ENCODE measurements at regions not wholly inside any gene's neighbourhood (a gene's known extent, or its start where the extent isn't known, plus 50 kb on each side); places are given as distances from the start of the nearest gene placed in this dataset.

DNA sequence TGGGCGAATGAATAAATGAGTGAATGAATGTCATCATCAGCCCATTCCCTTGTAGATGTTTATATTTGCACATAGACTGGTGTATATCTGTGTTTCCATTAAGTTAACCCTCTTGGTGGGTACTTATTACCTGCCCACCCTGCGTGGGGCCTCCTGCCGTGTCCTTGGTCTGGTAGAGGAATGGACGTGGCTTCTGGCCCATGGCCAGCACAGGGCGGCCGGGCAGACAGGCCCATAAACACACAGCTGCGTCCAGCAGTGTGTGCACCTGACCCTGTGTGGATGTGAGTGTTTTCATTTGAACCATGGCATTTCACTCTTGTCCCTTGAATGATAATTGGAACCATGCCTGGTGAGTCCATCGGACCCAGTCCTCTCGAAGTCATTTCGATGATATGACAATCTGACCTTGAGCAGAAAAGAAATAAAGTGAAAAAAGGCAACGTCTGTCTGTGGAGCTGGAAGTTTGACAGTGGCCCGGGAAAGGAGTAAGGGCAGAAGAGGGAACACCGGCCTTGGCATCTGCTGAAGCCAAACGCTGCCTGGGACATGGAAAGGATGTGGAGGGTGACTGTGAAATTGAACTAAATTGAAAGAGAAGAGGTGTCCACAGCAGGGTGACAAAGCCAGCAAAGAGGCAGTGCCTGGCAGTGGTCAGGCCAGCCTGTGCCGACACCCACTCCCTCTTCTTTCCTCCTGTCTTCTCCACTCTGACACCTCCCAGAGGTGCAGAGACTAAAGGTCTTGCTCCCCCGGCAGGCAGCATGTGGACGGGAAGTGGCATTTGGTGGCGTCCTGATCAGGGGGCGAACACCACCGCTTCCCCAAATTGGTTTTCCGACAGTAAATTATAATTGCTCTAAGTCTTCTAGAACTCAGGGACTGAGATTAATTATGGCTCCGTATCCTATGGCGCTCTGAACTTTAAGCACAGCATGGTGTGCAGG, 199.0 kb upstream of the ZMIZ1 start:
- no peak for DNase-seq (ENCODE audit: low read depth)

DNA sequence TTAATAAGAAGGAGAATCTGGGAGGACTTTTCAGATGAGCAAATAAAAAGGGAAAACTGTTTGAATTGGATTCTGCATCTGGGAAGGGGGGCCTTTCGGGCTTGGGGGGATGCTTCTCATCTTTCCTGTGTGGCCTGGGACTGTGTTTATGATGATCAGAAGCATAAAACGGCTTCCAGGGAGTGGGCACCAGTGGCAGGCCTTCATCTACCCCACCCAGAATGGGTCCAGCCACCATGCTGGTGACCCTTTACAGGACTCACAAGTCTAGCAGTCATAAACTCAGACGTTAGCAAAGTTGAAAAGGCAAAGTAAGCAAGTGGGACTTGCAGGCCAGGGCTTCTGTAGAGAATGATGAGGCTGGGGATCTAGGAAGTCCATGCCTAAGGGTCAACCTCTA, 198.3 kb upstream of the ZMIZ1 start:
- DNase-seq (ENCODE audit: low read depth) = no peak

DNA sequence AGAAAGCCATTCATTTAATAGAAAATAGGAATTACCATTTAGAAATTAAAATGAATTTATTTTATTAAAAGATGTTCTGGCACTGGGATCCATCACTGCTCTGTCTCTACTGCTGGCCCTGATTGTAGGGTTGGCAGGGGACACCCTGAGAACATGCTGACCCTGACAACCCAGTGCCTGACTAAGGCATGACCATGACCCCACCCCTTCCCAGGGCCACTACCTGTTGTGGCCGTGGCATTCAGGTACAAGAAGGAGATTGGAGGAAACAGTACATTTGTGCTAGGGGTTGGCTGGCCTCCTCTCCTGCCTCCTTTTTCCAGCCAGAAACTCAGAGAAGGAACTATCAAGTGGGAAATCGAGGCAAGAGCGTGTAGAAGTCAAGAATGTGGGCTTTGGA, 197.0 kb upstream of the ZMIZ1 start:
- no peak for DNase-seq (ENCODE audit: low read depth)

DNA sequence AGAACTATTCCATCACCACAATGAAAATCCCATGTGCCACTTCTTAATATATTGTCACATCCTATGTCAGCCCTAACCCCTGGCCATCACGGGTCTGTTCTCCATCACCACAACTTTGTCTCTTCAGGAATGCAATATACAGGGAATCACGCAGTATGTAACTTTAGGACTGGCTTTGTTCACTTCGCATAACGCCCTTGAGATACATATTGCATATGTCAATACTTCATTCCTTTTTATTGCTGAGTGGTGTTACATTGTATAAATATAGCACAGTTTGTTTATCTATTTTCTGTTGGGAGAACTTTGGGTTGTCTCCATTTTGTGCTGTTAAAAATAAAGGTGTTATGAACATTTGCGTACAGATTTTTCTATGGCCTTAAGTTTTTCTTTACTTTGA, 195.4 kb upstream of the ZMIZ1 start:
- DNase-seq (ENCODE audit: low read depth) = no peak

DNA sequence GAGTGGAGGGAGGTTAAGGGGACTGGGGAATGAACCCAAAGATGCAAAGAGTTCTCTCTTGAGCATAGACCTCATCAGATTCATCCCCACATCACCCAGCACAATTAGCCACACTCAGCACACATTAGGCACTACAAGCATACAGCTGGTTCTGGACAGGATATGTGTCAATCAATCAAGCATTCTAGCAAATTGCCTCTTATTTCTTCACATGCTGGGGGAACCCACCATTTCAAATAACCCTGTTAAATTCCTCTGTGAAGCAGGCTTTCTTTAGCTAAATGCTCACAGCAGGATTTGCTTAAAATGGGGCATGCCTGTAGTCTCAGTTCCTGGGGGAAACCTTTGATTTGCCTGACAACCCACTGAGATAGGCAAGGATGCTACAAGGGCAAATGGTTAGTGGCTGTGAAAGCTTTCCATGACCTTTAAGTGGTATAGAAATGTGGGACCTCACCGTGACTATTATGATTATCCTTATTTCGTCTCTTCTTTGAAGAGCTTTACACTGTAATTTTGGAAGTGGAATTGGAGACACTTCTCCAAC, 193.4 kb upstream of the ZMIZ1 start:
- DNase-seq (ENCODE audit: low read depth) = no peak

DNA sequence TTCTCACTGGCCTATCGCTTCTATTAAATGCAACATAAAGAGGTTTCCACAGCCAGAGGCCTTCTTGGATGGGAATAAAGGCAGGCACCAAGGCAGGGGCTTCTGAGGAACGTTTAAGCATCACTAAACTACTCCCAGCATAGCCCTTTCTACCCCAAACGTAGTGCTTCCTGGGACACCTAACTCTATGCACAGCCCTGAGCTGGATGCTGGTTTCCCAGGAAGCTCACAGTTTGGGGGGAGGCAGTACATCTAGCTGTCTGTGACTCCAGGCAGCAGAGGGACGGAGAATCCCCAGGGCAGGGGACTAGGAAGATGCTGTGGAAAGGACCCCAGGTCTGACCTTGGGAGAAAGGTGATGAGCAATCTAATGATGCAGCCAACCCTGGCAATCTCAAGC, 192.8 kb upstream of the ZMIZ1 start:
- DNase-seq (ENCODE audit: low read depth) = no peak

DNA sequence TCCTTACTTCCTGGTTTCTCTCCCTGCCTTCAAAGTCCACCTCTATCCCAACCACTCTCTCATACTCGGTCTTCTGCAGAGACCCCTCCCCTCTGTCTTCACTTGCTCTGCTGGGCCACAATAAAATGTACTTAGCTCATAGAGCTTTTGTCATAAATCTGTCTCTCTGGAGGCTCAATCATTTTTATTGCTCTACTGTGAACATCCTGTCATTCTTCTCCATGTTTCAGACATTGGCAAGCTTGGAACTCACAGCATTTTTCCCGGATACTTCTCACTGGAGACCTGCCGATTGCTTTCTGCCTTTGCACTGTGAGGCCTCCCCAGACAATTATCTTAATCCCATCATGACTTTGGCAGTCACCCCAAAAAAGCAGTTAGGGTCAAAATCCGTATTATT, 192.3 kb upstream of the ZMIZ1 start:
- no peak for DNase-seq (ENCODE audit: low read depth)

DNA sequence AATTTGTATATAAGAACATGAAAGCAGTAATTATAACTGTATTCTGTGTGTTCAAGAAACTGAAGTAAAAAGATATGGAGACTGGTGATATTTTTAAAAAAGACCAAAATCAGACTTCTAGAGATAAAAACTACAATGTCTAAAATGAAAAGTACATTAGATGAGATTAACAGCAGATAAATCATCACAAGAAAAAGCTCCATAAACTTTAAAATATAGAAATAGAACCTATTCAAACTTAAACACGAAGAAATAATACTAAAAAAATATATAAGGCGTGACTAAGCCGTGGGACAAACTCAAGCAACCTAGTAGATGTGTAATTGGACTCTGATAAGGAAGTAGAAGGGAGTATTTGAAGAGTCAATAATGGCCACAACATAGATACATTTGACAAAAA, 189.1 kb upstream of the ZMIZ1 start:
- DNase-seq (ENCODE audit: low read depth) = no peak

DNA sequence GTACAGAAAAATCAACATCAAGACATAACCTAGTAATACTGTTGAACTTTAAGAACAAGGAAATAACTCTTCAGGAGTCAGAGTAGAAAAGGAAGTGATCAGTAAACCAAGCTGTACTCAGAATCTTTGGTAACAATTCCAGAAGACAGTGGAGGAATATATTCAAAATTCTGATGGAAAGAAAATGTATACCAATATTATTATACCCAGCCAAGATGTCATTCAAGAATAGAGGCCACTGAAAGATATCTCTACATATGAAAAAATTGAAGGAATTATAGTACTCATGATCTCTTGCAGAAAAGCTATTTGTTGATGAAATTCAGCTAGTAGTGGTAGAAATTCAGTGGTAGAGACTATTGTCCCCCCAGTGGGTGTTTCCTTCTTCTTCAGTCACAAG, 182.6 kb upstream of the ZMIZ1 start:
- DNase-seq (ENCODE audit: low read depth) = no peak

DNA sequence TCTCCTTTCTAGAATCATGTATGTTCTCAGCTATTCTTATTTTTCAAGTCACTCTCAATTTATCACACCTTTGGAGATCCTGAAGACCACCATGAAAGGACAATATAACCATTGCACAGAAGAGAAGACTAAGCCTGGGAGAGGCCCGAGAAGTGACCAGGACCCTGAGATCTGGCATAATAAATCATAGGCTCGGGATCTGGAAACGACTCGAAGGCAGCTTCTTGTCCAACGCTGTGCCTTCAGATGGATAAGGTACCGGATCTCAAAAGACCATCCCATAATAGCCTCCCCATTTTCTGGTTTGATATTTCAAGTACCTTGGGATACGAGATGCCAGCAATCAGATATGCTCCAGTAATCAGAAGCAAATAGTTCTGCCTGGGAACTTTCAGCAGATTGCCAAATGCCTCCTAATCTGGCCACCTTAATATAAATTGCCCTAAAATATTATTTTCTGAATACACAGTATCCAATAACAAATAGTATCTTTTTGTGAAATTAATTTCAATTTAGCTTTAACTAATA, 179.2 kb upstream of the ZMIZ1 start:
- no peak for DNase-seq (ENCODE audit: low read depth)

DNA sequence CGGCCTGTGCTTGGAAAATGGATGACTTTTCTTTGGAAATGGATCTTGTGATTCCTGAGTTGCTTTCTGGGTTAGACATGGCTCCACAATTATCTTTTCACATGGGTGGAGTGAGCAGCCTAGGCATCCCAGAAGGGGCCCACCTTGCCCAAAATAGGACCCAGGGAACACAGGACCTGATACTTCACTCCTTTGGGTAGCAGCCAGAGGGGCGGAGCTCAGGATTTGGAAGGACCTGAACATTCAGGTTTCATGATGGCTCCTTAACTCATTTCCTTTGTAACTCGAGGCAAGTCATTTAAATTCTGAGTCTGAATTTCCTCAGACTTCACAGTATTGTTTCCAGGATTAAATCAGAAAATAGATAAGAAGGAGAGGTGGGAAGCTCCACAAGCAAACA, 178.3 kb upstream of the ZMIZ1 start:
- no peak for DNase-seq (ENCODE audit: low read depth)

DNA sequence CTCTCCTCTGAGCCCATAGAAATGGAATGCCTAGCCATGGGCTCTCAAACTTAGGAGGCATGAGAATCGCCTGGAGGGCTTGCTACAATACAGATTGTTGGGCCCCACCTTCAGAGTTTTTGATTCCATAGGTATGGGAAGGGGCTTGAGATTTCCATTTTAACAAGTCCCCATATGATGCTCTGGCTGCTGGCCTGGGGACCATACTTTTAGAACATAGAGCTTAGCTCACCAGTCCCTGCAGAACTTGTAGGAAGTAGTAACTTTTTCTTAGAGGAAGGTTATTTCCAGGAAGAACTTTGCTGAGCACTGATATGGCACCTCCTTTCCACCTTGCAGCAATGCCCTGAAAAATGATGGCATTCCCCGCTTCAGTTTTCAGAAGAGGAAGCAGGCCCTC, 177.0 kb upstream of the ZMIZ1 start:
- no peak for DNase-seq (ENCODE audit: low read depth)

DNA sequence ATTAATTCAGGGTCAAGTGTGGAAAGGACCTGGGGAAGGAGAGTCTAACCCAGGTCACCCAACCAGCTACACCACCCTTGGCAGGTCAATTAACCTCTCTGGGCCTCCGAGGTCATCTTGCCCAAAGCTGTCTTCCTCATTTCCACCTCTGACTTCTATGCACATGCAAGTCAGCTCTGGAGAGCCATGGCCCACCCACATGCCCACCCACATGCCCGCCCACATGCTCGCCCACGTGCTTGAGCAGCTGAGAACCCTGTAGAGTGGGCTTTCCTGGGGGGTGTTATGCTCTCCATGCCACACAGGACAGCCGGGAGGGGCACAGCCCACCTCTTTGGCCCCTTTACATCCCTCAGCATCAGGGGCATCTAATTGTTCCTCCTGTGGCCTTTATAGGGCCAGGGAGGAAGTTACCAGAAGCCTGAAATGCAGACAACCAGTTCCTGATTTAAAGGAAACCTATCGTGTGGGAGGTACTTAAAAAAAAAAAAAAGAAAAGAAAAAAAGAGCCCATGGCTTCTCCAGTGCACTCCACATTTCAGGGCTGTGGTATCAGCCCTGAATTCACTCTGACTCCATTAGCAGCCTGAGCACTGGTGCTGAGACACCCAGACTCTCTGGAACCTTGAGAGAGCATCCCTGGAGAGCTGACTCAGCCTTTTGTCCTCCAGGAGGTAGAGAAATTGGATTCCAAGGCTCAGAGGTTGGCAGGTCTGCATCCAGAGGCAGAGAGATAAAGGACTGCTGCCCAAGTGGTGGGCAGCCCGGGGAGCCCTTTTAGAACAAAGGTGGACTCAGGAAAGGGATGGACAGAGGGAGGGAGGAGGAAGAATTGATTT, 176.2 kb upstream of the ZMIZ1 start:
- no peak for DNase-seq (ENCODE audit: low read depth)

DNA sequence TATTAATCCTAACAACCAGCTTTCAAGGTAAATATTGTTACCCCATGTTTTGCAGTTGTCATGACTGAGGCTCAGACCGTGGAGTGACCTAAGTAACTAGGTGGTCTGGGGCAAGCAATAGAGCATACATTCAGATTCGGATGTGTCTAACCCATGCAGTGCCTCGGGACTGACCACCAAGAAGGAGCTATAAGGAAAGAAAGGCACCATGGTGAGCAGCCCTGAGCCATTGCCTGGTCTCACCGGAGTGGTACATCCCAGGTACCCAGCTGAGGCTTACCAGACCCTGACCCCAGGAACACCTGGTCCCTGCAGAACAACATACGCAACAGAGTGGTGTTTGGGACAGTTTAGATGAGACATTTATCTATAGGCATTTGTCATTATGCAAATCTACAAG, 175.5 kb upstream of the ZMIZ1 start:
- no peak for DNase-seq (ENCODE audit: low read depth)

DNA sequence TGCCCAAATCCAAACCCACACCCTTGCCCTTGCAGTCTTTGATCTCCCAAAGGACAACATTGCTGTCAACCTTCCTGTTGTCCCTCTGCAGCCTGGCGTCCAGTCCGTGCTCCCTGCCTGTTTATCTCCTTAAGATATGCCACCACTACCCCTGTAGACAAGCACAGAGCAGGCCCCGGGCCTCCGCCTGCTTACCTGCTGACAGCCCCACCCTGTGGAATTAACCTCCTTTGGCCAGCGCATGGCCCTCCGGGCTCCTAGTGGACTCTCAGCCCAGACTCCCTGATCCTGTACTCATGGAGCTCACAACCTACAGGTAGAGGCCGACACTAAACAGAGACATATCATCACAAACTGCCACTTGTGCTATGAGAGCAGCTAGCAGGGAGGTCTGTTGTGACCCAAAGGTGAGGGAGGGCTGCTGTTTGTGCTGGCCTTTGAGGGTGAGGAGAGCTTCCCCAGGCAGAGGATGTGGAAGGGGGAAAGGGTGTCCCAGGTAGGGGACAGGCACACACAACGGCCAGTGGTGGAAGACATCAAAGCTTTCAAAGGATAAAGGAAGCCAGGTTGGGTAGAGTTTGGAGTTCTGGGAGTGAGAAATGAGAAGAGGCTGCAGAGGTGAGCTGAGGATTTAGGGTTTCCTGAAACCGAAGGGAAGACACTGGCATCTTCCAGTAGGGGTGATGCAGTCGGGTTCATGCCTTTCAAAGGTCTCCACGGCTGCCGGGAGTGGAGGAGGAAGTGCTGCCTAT, 174.5 kb upstream of the ZMIZ1 start:
- DNase-seq (ENCODE audit: low read depth) = no peak

DNA sequence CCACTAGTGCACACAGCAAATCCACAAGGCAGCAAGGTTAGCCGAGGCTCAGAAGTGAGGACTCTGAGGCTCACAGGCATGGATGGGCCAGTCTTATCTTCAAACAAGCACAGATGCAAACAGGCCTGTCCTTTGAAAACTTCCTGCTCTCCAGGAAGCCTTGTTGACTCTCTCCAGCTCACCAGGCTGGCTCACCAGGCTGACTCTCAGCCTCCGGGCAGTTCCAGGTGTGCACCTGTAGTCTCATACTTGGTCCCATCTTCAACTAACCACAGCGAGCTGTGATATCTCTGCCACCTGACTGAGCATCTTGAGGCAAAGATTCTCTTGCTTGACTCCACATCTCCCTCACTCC, 173.9 kb upstream of the ZMIZ1 start:
- DNase-seq (ENCODE audit: low read depth) = no peak

DNA sequence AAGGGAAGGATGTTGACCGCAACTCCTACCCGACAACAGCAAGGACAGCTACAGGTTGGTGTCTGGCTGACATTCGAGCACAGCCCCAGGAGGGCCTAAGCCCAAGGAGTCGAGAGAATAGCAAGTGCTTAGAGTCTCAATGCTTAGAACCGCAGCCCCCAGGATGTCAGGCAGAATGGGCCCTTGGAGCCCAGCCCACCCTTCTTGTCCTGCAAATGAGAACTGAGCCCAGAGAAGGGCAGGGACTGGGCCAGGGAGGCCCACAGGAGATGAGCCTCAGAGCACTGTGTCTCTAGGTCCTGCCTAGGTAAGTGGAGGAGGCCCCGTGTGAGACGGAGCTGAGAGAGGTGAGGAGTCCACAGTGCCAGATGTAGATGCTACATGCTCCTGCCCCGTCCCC, 173.3 kb upstream of the ZMIZ1 start:
- no peak for DNase-seq (ENCODE audit: low read depth)

DNA sequence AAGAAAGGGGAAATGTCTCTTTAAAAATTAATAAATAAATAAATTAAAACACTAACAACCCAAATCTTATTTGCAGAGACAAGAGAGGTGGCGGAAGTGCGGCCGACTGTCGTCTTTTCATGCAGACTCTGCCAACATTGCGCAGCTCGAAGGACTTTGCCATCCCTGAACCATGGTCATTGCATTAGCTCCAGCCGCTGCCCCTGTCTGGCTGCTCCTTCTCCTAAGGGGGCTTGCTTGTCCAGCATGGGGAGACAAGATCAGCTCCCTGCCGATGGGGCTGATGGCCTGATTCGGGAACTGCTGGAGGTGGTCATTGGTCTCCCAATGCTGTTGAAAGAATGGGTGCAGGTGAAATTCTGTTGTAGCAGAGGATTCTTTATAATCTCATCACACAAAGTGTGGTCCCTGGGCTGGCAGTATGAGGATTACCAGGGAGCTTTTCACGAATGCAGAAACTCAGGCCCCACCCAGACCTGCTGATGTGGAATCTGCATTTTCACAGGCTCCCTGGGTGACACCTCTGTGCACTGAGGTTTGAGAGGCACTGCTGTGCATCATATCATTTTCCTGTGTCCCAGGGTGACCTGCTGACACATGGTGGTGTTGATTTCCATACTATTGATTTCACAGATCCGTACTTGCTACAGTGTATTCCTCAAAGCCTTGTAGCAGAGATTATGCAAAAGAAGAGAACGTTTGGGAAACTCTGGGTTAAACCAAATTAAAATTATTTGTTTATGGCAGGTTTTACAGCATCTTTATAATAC, 172.4 kb upstream of the ZMIZ1 start:
- DNase-seq (ENCODE audit: low read depth) = no peak

DNA sequence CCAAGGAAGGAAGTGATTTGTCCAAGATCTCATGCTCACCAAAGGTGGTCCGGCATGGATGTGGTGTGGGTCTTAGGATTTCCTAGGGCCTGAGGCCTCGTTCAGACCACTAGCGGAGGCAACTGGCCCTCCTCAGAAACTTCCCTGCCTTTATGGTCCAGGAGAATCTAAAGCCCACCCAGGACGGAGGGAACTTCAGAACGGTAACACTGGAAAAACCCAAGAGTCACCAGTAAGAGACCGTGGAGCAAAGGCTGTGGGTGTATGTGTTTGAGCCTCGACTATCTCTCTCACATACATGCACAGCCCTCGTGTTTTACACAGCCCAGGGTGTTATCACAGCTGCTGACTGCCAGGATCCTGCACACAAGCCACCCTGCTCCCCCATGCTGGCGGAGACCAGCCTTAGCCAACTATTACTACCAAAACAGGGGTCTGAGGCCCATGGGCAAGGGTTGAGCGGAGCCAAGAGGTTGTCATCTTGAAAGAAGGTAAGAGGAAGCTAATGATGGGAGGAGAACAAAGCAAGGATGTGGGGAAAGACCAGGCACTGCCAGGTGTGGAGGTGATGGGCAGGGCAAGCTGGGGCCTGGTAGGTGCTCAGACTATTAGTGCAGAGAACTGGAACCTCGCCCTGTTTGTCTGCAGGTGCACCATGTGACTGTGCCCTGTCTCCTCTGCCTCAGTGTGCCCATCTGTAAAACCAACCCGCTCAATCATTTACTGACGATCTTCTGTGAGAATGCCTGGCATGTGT, 170.2 kb upstream of the ZMIZ1 start:
- no peak for DNase-seq (ENCODE audit: low read depth)

DNA sequence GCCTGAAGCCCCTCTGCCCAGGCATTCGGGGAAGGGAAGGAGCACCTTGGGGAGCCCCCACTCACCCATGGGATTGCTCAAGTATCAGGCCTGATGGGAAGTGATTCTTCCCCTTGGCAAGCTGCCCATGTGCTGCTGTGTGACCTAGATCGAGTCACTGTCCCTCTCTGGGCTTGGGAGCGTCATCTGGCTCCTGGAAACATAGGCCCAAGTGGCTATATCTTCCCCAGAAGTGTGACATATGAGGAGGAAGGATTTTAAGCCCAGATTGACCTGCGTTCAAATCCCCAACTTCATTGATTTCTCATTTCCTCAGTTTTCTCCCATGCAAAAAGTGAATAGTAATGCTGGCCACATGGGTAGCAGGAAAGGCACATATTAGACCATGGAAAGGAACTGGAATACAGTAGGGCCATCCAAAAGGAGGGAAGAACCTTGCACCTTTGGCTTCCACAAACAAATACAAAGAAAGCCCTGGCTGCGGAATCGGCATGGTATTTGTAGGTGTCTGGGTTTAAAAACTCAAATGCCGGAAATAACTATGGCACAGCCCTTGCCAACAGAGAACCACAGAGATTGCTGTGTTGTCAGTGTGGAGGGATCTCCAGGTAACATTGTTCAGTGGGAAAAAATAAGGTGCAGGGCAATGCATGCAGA, 169.5 kb upstream of the ZMIZ1 start:
- DNase-seq (ENCODE audit: low read depth) = no peak
